ENCODE measurements at regions not wholly inside any gene's neighbourhood (a gene's known extent, or its start where the extent isn't known, plus 50 kb on each side); places are given as distances from the start of the nearest gene placed in this dataset.

- no peak for DNase-seq (ENCODE audit: low read depth)
Measured at GRCh38 chr4:36716874-36717273, 435.5 kb downstream of the DTHD1 start.

- no peak for DNase-seq (ENCODE audit: low read depth)
Measured at GRCh38 chr4:36719425-36719824, 438.0 kb downstream of the DTHD1 start.

GRCh38 chr4:36722986-36723385 is 441.6 kb downstream of the DTHD1 start:
- DNase-seq (ENCODE audit: low read depth), result no peak

DNA sequence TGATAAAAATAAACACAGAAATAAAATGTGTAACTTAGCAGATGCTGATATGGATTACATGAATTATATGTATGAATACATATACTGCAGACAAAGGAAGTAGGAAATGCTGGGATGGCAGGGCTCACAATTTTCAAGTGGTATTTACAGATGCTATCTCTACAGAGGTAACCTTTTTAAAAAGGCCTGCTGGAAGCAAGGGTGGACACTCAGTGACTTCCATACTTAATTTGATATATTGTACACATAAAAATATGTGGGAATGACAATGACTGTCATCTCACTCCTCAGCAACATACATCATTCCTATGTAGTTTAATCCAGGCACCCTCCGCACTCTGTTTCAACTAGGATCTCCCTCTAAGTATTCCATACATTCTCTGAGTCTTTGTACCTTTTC is 452.9 kb downstream of the DTHD1 start:
- DNase-seq (ENCODE audit: low read depth), result no peak

GRCh38 chr4:36737691-36738090 is 456.3 kb downstream of the DTHD1 start:
- no peak for DNase-seq (ENCODE audit: low read depth)

GRCh38 chr4:36740796-36741310 is 459.4 kb downstream of the DTHD1 start:
- DNase-seq (ENCODE audit: low read depth), result no peak

- DNase-seq (ENCODE audit: low read depth), result no peak
Measured at GRCh38 chr4:36747277-36748129, 466.1 kb downstream of the DTHD1 start.

DNA sequence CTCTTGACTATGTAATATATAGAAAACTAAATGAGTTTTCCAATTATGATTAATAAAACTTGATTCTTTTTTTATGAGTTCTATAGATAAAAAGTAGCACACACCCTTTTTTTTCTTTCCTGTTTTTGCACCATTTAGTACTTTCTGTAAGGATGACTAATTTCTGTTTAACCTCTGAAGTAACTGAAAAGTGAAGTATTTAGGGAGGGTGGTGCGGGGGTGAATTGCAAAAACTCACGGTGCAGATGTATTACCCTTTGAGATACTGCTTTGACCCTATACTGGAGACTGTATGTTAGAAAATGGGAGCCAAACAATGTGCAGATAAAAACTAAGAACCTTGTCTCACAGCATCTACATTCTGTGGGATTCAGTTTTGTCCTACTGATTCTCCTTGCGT is 471.6 kb downstream of the DTHD1 start:
- no peak for DNase-seq (ENCODE audit: low read depth)

DNA sequence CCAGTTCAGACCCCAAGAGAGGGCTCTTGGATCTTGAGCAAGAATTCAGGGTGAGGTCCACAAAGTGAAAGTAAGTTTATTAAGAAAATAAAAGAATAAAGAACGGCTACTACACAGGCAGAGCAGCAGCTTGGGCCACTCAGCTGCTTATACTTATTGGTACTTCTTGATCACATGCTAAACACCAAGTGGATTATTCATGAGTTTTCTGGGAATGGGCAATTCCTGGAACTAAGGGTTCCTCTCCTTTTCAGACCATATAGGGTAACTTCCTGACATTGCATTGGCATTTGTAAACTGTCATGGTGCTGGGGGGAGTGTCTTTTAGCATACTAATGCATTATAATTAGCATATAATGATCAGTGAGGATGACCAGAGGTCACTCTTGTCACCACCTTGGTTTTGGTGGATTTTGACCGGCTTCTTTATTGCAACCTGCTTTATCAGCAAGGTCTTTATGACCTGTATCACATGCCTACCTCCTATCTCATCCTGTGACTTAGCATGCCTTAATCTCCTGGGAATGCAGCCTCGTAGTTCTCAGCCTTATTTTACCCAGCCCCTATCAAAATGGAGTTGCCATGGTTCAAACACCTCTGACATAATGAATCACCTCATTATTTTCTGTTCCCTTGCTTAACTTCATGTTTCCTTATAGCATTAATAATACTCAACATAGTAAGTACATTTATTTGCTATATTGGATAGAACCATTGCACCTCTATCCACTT is 476.3 kb downstream of the DTHD1 start:
- DNase-seq (ENCODE audit: low read depth), result no peak

DNA sequence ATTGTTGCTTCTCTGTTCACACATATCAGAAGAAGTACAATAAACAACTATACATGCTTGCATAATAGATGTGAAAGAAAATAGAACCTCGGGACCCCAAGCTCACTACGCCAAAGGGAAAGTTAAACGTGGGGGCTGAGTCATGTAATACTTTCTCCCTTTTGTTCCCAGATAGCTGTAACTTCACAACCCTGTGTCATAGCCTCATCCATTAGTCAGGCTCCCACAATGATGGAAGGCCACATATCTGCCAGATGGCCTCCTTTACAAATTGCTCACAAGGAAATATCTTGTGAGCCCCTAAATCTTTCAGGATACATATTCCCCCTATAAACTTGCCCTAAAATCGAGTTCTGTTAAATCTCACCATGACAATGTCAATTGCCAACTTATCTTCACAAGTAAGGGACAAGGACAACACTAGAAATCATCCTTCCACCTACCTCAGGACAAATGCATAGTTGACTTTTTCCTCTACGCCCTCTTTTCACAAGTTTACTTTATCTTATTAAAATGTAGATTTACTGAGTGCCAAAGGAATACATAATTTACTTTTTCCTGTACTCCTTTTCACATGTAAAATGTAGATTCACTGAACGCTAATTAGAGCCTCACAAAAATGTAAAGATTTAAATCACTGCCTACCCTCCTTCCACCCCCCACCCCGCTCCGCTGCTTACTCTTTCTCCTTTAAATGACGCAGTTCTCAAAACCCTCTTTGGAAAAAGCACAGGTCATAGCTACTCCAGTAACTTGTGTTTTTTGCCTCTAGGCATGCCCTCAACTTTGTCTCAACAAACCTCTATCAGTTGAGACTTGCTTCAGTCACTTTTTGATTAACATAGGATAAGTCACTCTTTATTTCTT is 477.1 kb downstream of the DTHD1 start:
- DNase-seq (ENCODE audit: low read depth), result no peak

DNA sequence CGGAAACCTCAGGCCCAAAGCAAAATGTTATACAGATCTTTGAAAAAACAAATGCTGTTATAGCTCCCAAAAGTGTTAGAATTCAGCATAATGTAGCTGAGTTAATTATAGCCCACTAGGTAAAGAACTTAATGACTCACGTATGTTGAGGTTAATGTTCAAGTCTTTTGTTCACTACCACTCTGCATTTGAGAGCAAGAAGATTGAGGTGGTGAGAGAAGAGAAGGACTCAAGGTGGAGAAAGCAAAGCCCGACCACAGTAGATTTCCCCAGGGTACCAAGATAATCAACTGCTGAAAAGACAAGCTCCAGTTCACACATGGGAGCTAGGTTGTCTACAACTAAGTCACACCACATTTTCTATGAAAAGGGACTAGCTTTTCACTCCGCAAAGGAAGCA is 480.2 kb downstream of the DTHD1 start:
- no peak for DNase-seq (ENCODE audit: low read depth)

DNA sequence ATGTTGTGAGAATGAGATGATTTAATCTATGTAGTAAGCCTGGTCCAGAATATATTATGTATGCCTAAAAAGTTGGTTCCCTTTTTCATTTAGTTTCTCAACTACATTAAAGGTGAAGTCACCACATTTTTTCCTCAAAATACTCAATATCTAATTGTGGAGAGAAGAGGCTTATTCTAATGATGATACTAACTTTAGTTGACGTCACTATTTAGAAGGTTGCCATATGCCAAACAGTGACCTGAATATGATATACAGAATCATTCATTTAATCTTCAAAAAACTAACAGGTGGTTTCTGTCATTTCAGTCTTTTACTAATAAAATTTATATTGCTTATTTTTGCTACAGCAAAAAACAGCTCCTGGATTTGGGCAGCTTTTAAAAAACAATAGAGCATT is 480.7 kb upstream of the NWD2 start:
- DNase-seq (ENCODE audit: low read depth), result no peak

DNA sequence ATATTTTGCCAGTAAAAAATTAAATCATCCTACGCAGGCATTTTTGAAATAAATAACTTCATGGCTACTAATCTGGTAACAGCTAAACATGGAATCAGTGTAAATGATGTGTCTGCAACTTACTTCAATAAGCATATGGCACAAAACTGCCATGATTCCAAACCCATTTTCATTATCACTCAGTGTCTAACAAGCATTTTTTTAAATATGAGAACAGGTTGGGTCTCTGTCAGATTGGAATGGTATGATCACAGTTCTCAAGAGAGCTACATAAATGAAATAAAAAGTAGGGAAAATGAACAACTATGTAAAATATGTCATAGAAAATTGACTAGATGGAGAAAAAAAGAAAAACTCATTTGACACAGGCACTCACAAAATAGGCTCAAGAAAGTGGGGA is 476.9 kb upstream of the NWD2 start:
- DNase-seq (ENCODE audit: low read depth), result no peak

DNA sequence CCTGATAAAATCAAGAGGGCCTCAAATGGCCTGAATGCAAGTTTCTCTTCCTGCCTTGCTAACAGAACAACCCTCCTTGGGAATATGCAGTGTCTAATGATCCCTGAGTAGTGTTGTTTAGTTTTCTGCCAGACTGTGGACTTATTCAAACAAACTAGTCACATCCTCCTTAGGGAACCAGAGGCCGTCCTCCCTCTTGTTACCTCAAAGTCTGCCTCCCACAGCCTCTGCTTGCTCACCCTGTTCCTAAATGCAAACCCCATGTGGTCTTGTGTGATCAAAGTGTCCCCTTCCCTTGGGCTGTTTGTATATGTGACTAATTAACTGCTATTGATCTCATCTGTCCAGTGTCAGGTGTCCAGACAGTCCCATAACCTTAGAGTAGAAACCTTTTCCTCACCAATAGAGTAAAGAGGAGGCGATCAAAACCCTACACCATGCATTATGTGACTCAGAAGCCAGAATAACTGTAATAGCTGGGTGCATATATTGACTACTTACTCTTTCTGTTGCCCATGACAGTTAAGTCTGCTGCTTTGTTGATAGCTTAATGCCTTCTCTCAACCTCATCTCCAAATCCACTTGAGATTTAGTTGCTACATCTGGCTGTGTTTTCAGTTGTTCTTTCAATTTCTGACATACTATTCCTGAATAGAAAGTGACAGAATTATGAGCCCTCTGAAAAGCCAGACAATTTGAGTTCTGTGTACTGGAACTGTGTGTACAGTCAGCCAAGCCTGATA is 473.0 kb upstream of the NWD2 start:
- no peak for DNase-seq (ENCODE audit: low read depth)

- DNase-seq (ENCODE audit: low read depth), result no peak
Measured at GRCh38 chr4:36772154-36772516, 472.4 kb upstream of the NWD2 start.

DNA sequence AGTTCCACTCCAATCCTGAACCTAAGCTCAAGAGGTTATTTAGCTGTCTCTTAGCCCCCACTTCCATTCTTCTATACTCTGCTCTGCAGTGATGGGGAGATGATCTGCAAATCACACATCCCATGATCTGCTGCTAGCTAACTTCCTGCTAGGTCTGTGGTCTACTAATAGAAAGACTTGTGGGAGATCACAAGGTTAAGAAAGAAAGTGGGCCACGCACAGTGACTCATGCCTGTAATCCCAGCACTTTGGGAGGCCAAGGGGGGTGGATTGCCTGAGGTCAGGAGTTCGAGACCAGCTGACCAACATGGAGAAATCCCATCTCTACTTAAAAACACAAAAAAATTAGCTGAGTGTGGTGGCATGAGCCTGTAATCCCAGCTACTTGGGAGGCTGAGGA is 471.1 kb upstream of the NWD2 start:
- no peak for DNase-seq (ENCODE audit: low read depth)

- DNase-seq (ENCODE audit: low read depth), result no peak
Measured at GRCh38 chr4:36775544-36775943, 469.0 kb upstream of the NWD2 start.

DNA sequence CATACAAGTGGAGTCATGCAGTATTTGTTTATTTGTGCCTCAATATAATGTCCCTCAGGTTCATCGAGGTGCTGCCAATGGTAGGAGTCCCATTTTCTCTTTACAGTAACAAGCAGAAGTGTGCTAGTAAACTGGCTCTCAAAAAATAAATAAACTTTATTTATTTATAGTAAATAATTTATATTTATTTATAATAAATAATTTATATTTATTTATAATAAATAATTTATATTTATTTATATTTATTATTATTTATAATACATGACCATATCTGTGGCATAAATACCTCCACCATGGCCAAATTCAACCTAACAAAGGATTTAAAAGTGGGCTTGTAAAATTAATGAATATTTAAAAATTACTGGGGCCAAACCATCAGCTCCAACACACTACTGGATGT is 464.9 kb upstream of the NWD2 start:
- no peak for DNase-seq (ENCODE audit: low read depth)

DNA sequence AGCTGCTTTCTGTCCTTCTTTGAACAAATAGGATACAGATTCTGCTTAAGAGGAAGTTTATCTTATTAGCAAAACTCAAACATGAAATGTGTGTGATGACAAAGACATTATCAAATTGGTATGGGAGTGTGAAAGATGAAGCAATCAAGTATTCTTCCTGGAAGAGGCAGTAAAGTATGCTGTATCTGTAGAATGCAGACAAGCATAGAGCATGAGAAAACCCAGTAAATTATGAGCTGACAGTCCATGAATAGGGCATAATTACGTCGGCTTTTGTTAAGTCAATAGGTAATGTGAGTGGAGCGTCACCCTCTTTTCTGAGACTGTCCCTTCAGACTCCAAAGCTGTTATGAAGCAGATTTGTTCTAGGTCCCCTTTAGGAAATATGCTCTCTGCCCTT is 458.6 kb upstream of the NWD2 start:
- no peak for DNase-seq (ENCODE audit: low read depth)

- DNase-seq (ENCODE audit: low read depth), result no peak
Measured at GRCh38 chr4:36786519-36786918, 458.0 kb upstream of the NWD2 start.

- DNase-seq (ENCODE audit: low read depth), result no peak
Measured at GRCh38 chr4:36794716-36795115, 449.8 kb upstream of the NWD2 start.

DNA sequence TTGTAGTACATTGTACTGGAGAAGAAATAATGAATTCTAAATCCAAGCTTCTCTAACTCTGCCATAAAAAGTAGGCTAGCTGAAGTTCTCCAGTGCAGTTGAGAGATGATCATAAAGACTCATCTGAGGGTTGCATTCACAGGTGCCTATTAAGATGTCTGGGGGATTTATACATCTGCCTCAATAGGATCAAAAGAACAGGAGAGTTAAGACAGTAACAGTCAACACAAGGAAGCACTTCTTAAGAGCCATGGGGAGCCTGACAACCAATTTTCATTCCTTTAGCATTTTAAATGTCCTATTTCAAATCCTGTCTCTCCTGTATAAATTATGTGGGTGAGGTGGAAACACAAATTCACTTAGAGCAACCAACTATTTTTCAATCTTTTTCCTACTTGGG is 432.4 kb upstream of the NWD2 start:
- DNase-seq (ENCODE audit: low read depth), result no peak

All from activated gamma-delta T cell treated with anti-CD3 and anti-CD28 coated beads, Interleukin-2, amount 50 U/mL, for 16 hours (primary cell).